Type B pancreatic cell (in vitro differentiated cells): ENCODE measurements at regions not wholly inside any gene's neighbourhood (a gene's known extent, or its start where the extent isn't known, plus 50 kb on each side); places are given as distances from the start of the nearest gene placed in this dataset.

Experiments
- DNase-seq: peaks from one replicate; pipeline ENCODE4 v3.0.0; 2021; ENCODE audit warnings: mixed read lengths; ENCODE audit not compliant: unreplicated experiment; ENCODE audit errors: extremely low spot score
- H3K27ac Mint-ChIP-seq: 2 replicates; pipeline ENCODE4 v1.8.0; 2021; ENCODE audit warnings: mild to moderate bottlenecking, mixed read lengths
- H3K27me3 Mint-ChIP-seq: 2 replicates; pipeline ENCODE4 v1.8.0; 2021; ENCODE audit warnings: mixed read lengths
- H3K36me3 Mint-ChIP-seq: 2 replicates; pipeline ENCODE4 v1.8.0; 2021; ENCODE audit warnings: mixed read lengths
- H3K4me1 Mint-ChIP-seq: one replicate; pipeline ENCODE4 v1.8.0; 2021; ENCODE audit warnings: mixed read lengths; ENCODE audit not compliant: unreplicated experiment
- H3K4me3 Mint-ChIP-seq: 2 replicates; pipeline ENCODE4 v1.8.0; 2021; ENCODE audit warnings: mild to moderate bottlenecking, mixed read lengths
- H3K9me3 Mint-ChIP-seq: 2 replicates; pipeline ENCODE4 v1.8.0; 2021; ENCODE audit warnings: mixed read lengths
- TF ChIP-seq, protein P1 (sequence below): fragments of 200-600 bp; sonication (generic); conservative IDR thresholded peaks from 2 replicates; pipeline ENCODE4 v1.5.0; 2021; ENCODE audit warnings: antibody characterized with exemption, mild to moderate bottlenecking

DNA sequence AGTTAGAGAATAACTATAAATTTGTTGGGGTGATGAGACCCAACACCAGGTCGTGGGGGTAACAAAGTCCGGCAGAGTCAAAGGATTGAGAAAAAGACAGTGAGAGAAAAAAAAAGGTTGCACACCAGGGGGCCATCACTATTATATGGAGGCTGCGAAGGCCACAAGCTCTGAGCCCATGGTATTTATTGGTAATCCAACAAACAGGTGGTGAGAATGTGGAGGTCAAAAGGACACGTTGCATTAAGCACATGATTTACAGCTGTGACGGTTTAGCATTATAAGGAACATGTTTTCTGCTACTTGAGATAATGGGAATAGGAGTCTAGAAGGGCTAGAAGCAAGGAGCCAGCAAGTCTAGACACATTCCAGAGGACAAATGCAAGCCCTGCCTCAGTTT, 2202.2 kb upstream of the C9orf72 start:
- Mint-ChIP-seq H3K4me1 (no peaks in the 10 kb centered on the region), H3K27ac (no peak overlapping the region), H3K4me3 (no peak overlapping the region), H3K36me3 (no peaks in the 10 kb centered on the region), H3K9me3 (no peaks in the 10 kb centered on the region), H3K27me3 (no peaks in the 10 kb centered on the region)
- TF ChIP-seq, protein P1, sequence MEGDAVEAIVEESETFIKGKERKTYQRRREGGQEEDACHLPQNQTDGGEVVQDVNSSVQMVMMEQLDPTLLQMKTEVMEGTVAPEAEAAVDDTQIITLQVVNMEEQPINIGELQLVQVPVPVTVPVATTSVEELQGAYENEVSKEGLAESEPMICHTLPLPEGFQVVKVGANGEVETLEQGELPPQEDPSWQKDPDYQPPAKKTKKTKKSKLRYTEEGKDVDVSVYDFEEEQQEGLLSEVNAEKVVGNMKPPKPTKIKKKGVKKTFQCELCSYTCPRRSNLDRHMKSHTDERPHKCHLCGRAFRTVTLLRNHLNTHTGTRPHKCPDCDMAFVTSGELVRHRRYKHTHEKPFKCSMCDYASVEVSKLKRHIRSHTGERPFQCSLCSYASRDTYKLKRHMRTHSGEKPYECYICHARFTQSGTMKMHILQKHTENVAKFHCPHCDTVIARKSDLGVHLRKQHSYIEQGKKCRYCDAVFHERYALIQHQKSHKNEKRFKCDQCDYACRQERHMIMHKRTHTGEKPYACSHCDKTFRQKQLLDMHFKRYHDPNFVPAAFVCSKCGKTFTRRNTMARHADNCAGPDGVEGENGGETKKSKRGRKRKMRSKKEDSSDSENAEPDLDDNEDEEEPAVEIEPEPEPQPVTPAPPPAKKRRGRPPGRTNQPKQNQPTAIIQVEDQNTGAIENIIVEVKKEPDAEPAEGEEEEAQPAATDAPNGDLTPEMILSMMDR = no peak
- DNase-seq = no peak

- TF ChIP-seq, protein P1 = no peak
These were observed 2205.1 kb upstream of the C9orf72 start for GRCh38 chr9:29778281-29778849.

GRCh38 chr9:29793970-29794369, 2220.7 kb upstream of the C9orf72 start:
- H3K4me1 Mint-ChIP-seq = no peaks in the 10 kb centered on the region
- TF ChIP-seq, protein P1 = no peak
- H3K27me3 Mint-ChIP-seq = no peaks in the 10 kb centered on the region
- H3K36me3 Mint-ChIP-seq = no peaks in the 10 kb centered on the region
- no peak overlapping the region for H3K27ac Mint-ChIP-seq
- DNase-seq = no peak
- H3K4me3 Mint-ChIP-seq = no peak overlapping the region
- no peaks in the 10 kb centered on the region for H3K9me3 Mint-ChIP-seq

More at GRCh38 chr9:29778281-29778849, 2205.1 kb upstream of the C9orf72 start:
- Mint-ChIP-seq H3K4me3 (no peak overlapping the region), H3K4me1 (no peaks in the 10 kb centered on the region), H3K9me3 (no peaks in the 10 kb centered on the region), H3K36me3 (no peaks in the 10 kb centered on the region), H3K27ac (no peak overlapping the region), H3K27me3 (no peaks in the 10 kb centered on the region)
- DNase-seq = no peak

DNA sequence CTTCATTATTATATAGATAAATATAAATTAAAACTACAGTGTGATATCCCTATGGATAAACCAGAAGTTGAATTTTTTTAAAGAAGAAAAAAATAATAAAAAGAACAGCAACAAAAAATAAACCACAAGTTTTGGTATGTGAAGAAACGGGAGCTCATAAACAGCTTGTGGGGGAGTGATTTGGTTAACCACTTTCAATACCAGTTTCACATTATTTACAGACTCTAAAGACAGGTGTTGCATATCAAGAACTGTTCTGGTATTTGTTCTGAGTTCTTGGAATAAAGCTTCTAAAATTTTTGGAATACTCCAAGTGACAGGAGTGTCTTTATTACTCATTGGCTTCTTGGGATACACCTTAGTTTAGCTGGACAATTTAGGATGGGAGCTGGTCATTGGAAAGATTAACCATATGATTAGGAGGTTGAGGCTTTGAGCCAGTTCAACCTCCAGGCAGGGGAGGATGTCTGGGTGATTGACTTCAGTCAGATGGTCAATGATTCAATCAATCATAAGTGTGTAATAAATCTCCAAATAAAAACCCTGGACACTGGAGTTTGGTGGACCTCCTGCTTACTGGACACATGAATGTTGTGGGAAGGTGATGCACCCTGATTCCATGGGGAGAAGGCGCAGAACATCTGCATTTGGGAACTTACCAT, 2223.1 kb upstream of the C9orf72 start:
- no peak overlapping the region for H3K4me3 Mint-ChIP-seq
- TF ChIP-seq, protein P1 = no peak
- H3K27me3 Mint-ChIP-seq = no peaks in the 10 kb centered on the region
- H3K4me1 Mint-ChIP-seq = no peaks in the 10 kb centered on the region
- no peaks in the 10 kb centered on the region for H3K36me3 Mint-ChIP-seq
- no peaks in the 10 kb centered on the region for H3K9me3 Mint-ChIP-seq
- H3K27ac Mint-ChIP-seq = no peak overlapping the region
- no peak for DNase-seq

DNA sequence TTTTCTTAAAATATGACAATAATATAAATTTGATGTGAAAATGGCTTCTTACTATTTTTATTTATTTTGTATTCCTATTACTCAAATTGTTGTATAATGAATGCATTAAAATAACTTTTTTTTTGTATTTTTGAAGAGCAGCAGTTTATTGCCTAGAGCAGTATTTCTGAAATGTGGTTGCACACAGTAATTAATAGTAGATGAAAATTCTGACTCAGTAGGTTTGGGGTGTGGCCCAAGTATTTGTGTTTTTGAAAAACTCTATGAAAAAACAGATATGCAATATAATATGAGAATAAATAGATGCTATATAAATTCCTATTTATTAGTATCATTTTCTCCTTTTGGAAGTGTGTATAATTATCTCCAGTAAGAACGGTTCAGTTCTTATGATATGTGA, 2225.3 kb upstream of the C9orf72 start:
- Mint-ChIP-seq H3K36me3 (no peaks in the 10 kb centered on the region), H3K27ac (no peak overlapping the region), H3K4me1 (no peaks in the 10 kb centered on the region), H3K4me3 (no peak overlapping the region), H3K9me3 (no peaks in the 10 kb centered on the region), H3K27me3 (no peaks in the 10 kb centered on the region)
- DNase-seq = no peak
- TF ChIP-seq, protein P1 = no peak
